MM.1S (cell line): ENCODE measurements at regions not wholly inside any gene's neighbourhood (a gene's known extent, or its start where the extent isn't known, plus 50 kb on each side); places are given as distances from the start of the nearest gene placed in this dataset.

ENCODE experiments used
- DNase-seq: peaks from one replicate; pipeline ENCODE4 v3.0.0-alpha.2; 2015
- H2AFZ ChIP-seq: fragments of 300-600 bp; sonication (generic); 2 replicates; pipeline ENCODE4 v1.6.0; 2016; ENCODE audit warnings: antibody characterized with exemption, low read length
- H3F3A ChIP-seq: fragments of 300-600 bp; sonication (generic); 2 replicates; pipeline ENCODE4 v1.6.1; 2016; ENCODE audit warnings: mild to moderate bottlenecking, antibody characterized with exemption, low read length, moderate library complexity, mixed read lengths; ENCODE audit not compliant: insufficient read depth
- H3K27ac ChIP-seq: fragments of 300-600 bp; sonication (generic); 2 replicates; pipeline ENCODE4 v1.5.1; 2016; ENCODE audit warnings: mild to moderate bottlenecking, low read length
- H3K27me3 ChIP-seq: fragments of 300-600 bp; sonication (generic); replicated peaks from 2 replicates; pipeline ENCODE4 v1.6.0; 2016; ENCODE audit warnings: low read length; ENCODE audit not compliant: insufficient read depth
- H3K36me3 ChIP-seq: fragments of 300-600 bp; sonication (generic); replicated peaks from 2 replicates; pipeline ENCODE4 v1.6.1; 2016; ENCODE audit warnings: mild to moderate bottlenecking, low read length, mixed read lengths; ENCODE audit not compliant: insufficient read depth
- H3K4me1 ChIP-seq: fragments of 300-600 bp; sonication (generic); 2 replicates; pipeline ENCODE4 v1.6.1; 2016; ENCODE audit warnings: low read length, mixed read lengths
- H3K4me2 ChIP-seq: fragments of 300-600 bp; sonication (generic); 2 replicates; pipeline ENCODE4 v1.6.0; 2016; ENCODE audit warnings: low read depth, low read length
- H3K4me3 ChIP-seq: fragments of 300-600 bp; sonication (generic); 2 replicates; pipeline ENCODE4 v1.5.1; 2016; ENCODE audit warnings: low read length, mixed read lengths
- H3K79me2 ChIP-seq: fragments of 300-600 bp; sonication (generic); 2 replicates; pipeline ENCODE4 v1.6.1; 2016; ENCODE audit warnings: mixed run types, low read length, mixed read lengths
- H3K9ac ChIP-seq: fragments of 300-600 bp; sonication (generic); 2 replicates; pipeline ENCODE4 v1.6.1; 2016; ENCODE audit warnings: low read length, mixed read lengths
- H3K9me2 ChIP-seq: fragments of 300-600 bp; sonication (generic); replicated peaks from 2 replicates; pipeline ENCODE4 v1.6.1; 2016; ENCODE audit warnings: mild to moderate bottlenecking, low read length, mixed read lengths; ENCODE audit not compliant: insufficient read depth
- H3K9me3 ChIP-seq: fragments of 300-600 bp; sonication (generic); replicated peaks from 2 replicates; pipeline ENCODE4 v1.6.1; 2016; ENCODE audit warnings: mild to moderate bottlenecking, low read length, mixed read lengths; ENCODE audit not compliant: insufficient read depth
- H4K20me1 ChIP-seq: fragments of 300-600 bp; sonication (generic); 2 replicates; pipeline ENCODE4 v1.6.1; 2016; ENCODE audit warnings: mild to moderate bottlenecking, low read length, moderate library complexity, mixed read lengths; ENCODE audit not compliant: insufficient read depth
- CTCF ChIP-seq: fragments of 300-600 bp; sonication (generic); IDR thresholded peaks from 2 replicates; pipeline ENCODE4 v1.5.1; 2016; ENCODE audit warnings: antibody characterized with exemption, low read length, mixed read lengths
- EZH2 ChIP-seq: fragments of 300-600 bp; sonication (generic); optimal IDR thresholded peaks from 2 replicates; pipeline ENCODE3; 2017; ENCODE audit warnings: low read depth, mild to moderate bottlenecking, antibody characterized with exemption, low read length, mixed read lengths
- EZH2phosphoT487 ChIP-seq: fragments of 300-600 bp; sonication (generic); IDR thresholded peaks from 2 replicates; pipeline ENCODE4 v1.6.1; 2018; ENCODE audit warnings: antibody characterized with exemption, low read length

- no peaks in the 10 kb centered on the region for H3K9me2 ChIP-seq
- H3K4me1 ChIP-seq: no peaks in the 10 kb centered on the region
- H3K4me3 ChIP-seq: no peak overlapping the region
- H3K9ac ChIP-seq: no peak overlapping the region
- H3K27ac ChIP-seq: no peak overlapping the region
- no peak overlapping the region for H3K4me2 ChIP-seq
- no peaks in the 10 kb centered on the region for H4K20me1 ChIP-seq
- H3K79me2 ChIP-seq: no peaks in the 10 kb centered on the region
- no peak for TF ChIP-seq CTCF
- TF ChIP-seq EZH2phosphoT487: no peak
- no peak for TF ChIP-seq EZH2
- no peaks in the 10 kb centered on the region for H3K27me3 ChIP-seq
- no peaks in the 10 kb centered on the region for H3K9me3 ChIP-seq
- H3K36me3 ChIP-seq: no peaks in the 10 kb centered on the region
- DNase-seq: no peak
- no peak overlapping the region for H2AFZ ChIP-seq
- H3F3A ChIP-seq: no peaks in the 10 kb centered on the region
Observed at GRCh38 chr12:11577658-11578260, 71.7 kb upstream of the ETV6 start.

GRCh38 chr12:11578461-11578993 lies 70.9 kb upstream of the ETV6 start:
- DNase-seq: no peak
- no peaks in the 10 kb centered on the region for H3F3A ChIP-seq
- H3K4me3 ChIP-seq: no peak overlapping the region
- H3K27me3 ChIP-seq: no peaks in the 10 kb centered on the region
- no peak overlapping the region for H3K9ac ChIP-seq
- H4K20me1 ChIP-seq: no peaks in the 10 kb centered on the region
- H3K4me1 ChIP-seq: no peaks in the 10 kb centered on the region
- H3K27ac ChIP-seq: no peak overlapping the region
- no peaks in the 10 kb centered on the region for H3K9me2 ChIP-seq
- no peaks in the 10 kb centered on the region for H3K79me2 ChIP-seq
- H2AFZ ChIP-seq: no peak overlapping the region
- H3K9me3 ChIP-seq: no peaks in the 10 kb centered on the region
- no peak overlapping the region for H3K4me2 ChIP-seq
- no peaks in the 10 kb centered on the region for H3K36me3 ChIP-seq
- no peak for TF ChIP-seq CTCF
- no peak for TF ChIP-seq EZH2phosphoT487
- TF ChIP-seq EZH2: no peak

GRCh38 chr12:11580125-11580751 lies 69.2 kb upstream of the ETV6 start:
- Histone ChIP-seq H3K9me3 (no peaks in the 10 kb centered on the region), H3K27ac (no peak overlapping the region), H3K4me3 (no peak overlapping the region), H3K27me3 (no peaks in the 10 kb centered on the region), H4K20me1 (no peaks in the 10 kb centered on the region), H3K4me1 (no peaks in the 10 kb centered on the region), H3F3A (no peaks in the 10 kb centered on the region), H2AFZ (no peak overlapping the region), H3K9ac (no peak overlapping the region), H3K9me2 (no peaks in the 10 kb centered on the region), H3K4me2 (no peak overlapping the region), H3K79me2 (no peaks in the 10 kb centered on the region), H3K36me3 (no peaks in the 10 kb centered on the region)
- no peak for DNase-seq
- TF ChIP-seq EZH2phosphoT487 (no peak), EZH2 (no peak), CTCF (no peak)
